NCI-H128 (cell line): ENCODE measurements at regions not wholly inside any gene's neighbourhood (a gene's known extent, or its start where the extent isn't known, plus 50 kb on each side); places are given as distances from the start of the nearest gene placed in this dataset.
"Not testable (repeated sequence)": the region's sequence is repeated elsewhere in the genome, so short reads cannot be mapped to it uniquely, and the experiment has no call there.

Source experiments
- DNase-seq: peaks from one replicate; lab custom pipeline; 2025; ENCODE audit not compliant: unreplicated experiment; lab: John Stamatoyannopoulos, UW

GRCh38 chr7:33778195-33778594 lies 127.1 kb upstream of the BMPER start:
- DNase-seq: no peak

GRCh38 chr7:33779216-33779615 lies 126.1 kb upstream of the BMPER start:
- DNase-seq: no peak

- no peak for DNase-seq
These were observed 124.2 kb upstream of the BMPER start for GRCh38 chr7:33781167-33781566.

DNA sequence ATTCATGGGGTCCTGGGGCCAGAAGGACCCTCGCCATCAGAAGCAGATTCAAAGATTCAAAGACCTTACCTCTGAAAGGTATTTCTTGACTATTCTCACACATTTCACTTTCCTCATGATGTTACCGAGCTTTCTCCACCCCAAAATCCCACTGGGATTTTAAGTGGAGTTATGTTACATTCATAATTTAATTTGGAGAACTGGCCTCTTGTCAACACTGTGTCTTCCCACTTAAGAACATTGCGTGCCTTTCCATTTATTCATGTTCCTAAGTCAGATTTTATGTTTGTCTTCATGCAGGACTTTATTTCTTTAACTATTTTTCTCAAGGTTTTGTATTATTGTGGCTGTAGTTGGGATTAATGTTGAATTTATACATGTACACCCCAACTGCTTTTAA lies 123.5 kb upstream of the BMPER start:
- no peak for DNase-seq

DNA sequence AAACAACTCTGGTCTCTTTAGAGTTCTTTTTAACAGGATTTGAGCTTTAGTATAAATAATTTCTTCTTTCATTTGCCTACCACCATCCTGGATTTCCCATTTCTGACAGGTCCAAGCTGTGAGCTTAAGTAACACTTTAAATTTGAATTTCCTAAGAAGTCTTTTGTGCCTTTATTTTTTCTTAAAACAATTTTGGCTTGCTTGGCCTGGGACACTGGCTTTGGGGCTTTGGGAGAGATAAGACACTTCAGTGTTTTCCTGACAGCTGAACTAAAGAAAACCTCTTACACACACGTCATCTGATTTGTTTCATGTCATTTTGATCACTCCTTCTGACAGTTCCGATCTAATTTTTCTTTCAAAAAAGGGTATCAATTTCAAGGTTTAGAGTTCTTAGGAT lies 121.3 kb upstream of the BMPER start:
- DNase-seq: no peak

- no peak for DNase-seq
These were observed 116.8 kb upstream of the BMPER start for GRCh38 chr7:33788531-33788930.

DNA sequence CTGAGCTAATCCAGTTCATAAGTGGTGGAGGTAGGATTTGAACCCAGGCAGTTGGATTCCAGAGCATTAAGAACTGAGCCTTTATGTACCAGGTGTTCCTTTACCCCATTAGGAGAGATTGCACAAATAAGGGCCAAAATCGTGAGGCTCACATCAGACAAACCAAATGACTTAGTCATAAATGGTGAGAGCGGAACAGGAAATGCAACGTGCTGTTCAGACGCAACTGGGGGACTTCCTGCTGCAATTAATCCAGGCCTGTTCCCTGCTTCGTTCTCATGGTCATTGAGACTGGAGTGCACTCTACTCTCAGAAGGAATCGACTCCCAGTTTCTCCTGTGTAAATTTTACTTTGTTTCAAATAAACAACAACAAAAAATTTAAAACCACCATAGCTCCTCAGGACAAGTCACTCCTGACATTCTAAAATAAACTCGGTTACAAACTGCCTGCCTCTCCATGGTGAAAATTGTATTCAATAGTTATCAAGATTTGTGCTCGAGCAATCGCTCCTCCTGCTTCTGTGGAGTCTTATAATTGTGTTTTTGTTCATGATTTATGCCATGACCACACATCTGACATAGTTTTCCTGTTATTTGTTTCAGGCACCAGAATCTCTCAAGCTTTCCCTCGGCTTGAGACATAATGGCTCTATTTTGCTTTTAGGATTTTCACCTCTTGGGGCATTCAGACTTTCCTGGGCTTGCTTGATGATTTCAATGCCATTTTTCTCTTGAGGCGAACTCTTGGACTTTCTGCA lies 115.3 kb upstream of the BMPER start:
- DNase-seq: no peak

DNA sequence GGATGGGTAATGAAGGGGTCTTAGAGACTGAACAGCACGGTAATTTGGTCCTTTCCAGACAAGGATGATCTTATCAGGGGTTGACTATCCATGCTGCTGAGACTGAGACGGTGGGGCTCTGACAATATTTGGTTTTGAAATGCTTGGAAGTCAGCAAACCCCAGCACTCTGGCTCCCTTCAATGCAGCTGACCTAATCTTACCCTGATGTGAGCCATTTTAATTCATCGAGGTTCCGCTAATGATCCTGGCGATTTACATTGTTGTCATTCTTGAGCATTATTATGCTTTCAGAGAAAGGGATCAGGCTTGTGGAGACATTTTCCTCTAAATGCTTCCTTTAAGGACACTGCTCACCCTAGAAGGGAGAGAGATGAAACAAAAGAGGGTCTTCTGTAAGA lies 114.6 kb upstream of the BMPER start:
- no peak for DNase-seq

DNA sequence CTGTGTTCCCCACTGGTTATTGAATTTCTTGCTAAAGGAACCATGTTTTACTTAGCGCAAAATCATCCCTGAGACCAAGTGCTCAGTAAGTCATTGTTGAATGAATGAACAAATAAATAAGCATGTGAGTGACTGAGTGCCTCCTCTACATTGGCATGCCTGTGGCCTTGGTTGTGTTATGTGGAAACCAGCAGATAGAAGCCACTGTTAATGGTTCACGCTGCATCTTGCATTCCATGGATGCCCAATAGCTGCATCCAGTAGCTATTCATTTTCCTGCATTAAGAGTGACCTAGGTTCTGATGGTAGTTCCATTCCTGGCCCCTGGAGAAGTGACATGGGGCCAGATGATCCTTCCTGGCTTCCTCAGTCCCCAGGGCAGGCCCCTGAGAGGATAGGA lies 113.3 kb upstream of the BMPER start:
- DNase-seq: no peak

GRCh38 chr7:33792547-33793105 lies 112.7 kb upstream of the BMPER start:
- DNase-seq: peak; percentile 15

DNA sequence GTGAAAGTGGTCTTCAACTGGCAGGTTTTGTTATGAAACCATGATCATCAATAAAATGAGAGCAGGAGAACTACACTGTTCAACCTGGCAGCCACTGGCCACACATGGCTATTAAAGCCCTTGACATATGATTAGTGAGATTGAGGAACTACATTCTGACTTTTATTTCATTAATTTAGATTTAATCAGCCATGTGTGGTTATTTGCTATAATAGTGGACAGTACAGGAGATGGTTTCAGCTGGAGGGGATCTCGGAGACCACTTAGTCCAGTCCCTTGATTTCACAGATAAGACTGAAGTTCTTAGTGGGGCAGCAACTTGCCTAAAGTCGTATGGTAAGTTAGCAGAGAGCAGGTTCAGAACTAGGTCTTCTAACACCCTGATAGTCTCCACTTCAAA lies 111.7 kb upstream of the BMPER start:
- no peak for DNase-seq

DNA sequence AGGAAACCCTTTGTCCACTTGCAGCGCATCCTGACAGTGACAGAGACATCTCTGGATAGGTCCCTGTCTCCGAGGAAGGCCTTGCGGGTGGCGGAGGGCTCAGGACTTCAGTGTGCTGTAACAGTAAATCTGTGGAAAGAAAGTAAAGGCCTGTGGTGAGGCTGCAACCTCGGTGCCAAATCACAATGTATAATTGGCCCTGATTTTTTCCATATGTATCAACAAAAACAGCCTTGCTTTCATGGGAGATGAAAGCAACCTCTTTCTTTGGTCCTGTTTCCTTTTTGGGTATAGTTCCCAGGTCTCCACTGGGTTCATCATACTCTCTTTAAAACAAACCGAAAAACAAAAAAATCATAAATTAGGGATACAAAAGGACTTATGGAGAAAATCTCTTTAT lies 110.9 kb upstream of the BMPER start:
- no peak for DNase-seq

- no peak for DNase-seq
These were observed 110.4 kb upstream of the BMPER start for GRCh38 chr7:33794959-33795358.

DNA sequence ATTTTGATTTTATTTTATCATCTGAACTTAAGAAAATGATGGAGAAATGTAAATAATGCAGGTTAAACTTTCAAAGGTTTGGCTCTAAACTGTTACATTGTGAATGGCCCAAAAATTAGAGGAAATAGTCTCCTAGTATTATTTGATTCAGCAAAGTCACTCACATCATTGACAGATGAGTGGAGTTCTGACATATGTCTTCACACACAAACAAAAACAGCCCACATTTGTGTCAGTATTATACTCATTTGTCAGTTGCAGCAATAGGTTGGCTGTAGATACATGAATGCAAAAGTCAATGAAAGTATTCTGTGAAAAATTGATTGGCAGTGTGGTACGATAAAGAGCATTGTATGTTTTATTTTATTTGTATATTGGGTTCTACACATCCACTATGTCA lies 108.8 kb upstream of the BMPER start:
- DNase-seq: no peak

DNA sequence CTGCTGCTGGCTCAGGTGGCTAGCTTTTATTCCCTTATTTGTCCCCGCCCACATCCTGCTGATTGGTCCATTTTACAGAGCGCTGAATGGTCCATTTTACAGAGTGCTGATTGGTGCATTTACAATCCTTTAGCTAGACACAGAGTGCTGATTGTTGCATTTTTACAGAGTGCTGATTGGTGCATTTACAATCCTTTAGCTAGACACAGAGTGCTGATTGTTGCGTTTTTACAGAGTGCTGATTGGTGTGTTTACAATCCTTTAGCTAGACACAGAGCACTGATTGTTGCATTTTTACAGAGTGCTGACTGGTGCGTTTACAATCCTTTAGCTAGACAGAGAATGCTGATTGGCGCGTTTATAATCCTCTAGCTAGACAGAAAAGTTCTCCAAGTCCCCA lies 107.8 kb upstream of the BMPER start:
- not testable (repeated sequence) for DNase-seq

DNA sequence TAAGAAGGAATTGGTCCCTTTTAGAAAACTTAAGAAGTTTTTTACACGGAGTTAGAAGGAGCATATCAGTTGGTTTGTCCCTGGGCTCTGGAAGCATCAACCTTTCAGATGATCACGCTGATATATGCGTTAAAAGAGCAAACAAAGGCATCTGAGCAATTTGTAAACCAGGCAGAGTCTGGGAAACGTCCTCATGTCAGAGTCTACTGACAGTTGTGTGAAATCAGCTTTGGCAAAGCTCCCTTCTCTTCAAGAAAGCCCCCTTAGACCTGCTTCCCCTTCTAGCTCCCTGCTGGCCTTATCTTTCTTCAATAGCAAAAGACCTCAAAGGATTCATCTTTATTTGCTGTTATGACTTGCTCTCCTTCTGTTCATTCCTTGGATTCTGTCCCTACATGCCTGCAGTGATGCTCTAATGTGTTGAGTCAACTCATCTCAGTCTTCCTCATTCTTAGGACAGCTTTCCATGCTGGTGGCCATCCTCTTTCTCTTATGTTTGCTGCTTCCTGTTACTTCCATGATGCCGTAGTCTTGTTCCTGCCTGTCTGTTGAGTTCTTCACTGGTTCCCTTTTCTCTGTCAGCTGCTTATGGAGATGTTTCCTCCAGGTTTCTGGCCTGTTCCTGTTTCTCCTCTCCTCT lies 106.5 kb upstream of the BMPER start:
- no peak for DNase-seq

DNA sequence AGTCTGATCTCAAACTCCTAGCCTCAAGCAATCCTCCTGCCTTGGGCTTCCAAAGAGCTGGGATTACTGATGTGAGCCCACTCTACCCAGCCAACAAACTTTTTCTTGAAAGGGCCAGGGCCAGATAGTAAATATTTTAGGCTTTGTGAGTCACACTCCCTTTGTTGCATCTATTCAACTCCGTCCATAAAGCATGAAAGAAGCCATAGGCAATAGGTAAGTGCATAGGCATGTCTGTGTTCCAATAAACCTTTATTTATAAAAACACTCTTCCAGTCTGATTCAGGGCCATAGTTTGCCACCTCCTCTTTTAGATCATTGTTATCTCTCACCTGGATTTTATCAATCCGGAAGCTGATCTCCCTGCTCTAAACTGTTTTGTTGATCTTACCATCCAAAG lies 105.6 kb upstream of the BMPER start:
- DNase-seq: no peak

DNA sequence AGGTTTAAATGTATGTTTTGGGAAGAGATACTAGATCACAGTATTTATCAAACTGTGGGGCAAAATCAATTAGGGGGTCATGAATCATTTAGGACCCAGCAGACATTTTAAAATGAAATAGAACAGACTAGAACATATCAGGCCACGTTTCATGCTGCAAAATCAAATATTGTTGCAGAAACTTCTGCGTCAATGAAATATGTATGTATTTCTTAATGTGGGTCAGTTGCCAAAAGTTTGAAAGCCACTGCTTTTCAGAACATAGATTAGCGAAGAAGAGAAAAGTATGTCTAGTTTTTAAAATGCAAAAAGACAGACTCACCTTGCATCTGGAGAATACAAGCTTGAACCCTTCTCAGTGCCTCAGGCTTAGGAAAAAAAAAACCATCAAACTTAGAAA lies 102.7 kb upstream of the BMPER start:
- no peak for DNase-seq

- no peak for DNase-seq
These were observed 101.1 kb upstream of the BMPER start for GRCh38 chr7:33804140-33804660.

- DNase-seq: no peak
These were observed 99.6 kb upstream of the BMPER start for GRCh38 chr7:33805630-33806233.

DNA sequence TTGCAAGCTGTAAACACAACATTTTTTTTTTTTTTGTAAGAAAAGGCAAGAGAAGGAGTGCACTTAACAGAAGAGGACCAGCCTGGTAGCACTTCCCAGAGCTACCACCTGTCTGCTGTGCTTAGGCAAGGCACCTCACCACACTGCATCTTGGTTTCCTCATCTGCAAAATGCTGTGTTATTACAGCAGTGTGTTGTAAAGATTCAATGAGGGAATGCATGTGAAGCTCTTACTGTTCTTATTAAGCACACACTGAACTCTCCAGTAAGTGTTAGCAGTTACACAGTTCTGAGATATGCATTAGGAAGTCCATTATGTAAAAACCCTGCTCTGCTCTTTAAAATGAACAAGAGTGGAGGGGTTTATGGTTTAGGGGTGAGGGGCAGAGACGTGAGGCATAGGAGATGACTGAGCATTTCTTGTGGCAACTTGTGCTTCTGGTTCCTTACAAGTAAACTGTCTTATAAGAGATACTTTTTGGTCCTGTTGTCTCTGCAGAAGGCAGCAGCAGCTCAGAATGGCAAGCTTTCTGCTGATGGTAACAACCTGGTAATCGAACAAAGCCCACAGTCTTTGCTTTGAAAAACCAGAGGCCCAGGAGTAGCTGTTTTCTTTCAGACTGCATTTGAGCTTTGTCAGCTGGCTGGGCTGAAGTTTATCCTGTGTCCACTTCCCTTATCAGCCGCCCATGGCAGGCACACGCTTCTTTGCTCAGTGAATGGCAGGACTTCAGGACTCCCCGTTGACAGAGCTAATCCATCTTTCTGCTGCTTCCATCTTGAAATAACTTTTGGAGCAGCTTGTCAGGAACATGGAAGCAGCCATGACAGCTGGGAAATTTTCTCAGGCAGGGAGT lies 98.8 kb upstream of the BMPER start:
- DNase-seq: no peak
